PC-3 (cell line): ENCODE measurements at regions not wholly inside any gene's neighbourhood (a gene's known extent, or its start where the extent isn't known, plus 50 kb on each side); places are given as distances from the start of the nearest gene placed in this dataset.

Source experiments
- ATAC-seq: fragments of 200-7000 bp; cut with Tn5 transposase; 2 replicates; pipeline ENCODE4 v1.9.1; 2020; ENCODE audit warnings: mild to moderate bottlenecking, moderate library complexity
- BruUV-seq: library from RNA; stranded (reverse); fragments of 400-500 nt; replicated peaks from 2 replicates; lab custom pipeline; 2021; lab: Mats Ljungman, UMichigan
- CTCF ChIA-PET: fragments of 300-600 bp; sonication (Branson Sonifier 250); formaldehyde crosslinking; loops from one replicate; lab custom pipeline; 2022; ENCODE audit warnings: antibody characterized with exemption; lab: Charles Lee
- POLR2A ChIA-PET: fragments of 300-600 bp; sonication (Branson Sonifier 250); formaldehyde crosslinking; loops from one replicate; lab custom pipeline; 2022; ENCODE audit warnings: antibody characterized with exemption; ENCODE audit not compliant: unreplicated experiment; lab: Charles Lee
- DNase-seq: peaks from one replicate; pipeline ENCODE4 v3.0.0-alpha.2; 2015
- H2AFZ ChIP-seq: fragments of 300-600 bp; sonication (generic); 2 replicates; pipeline ENCODE4 v1.6.0; 2016; ENCODE audit warnings: antibody characterized with exemption, low read length
- H3F3A ChIP-seq: fragments of 300-600 bp; sonication (generic); one replicate; pipeline ENCODE4 v1.6.0; 2017; ENCODE audit warnings: antibody characterized with exemption, low read length, control low read depth, mild to moderate bottlenecking; ENCODE audit not compliant: unreplicated experiment
- H3K27ac ChIP-seq: fragments of 300-600 bp; sonication (generic); 2 replicates; pipeline ENCODE4 v1.5.1; 2016; ENCODE audit warnings: mild to moderate bottlenecking, low read length
- H3K27me3 ChIP-seq: fragments of 300-600 bp; sonication (generic); 2 replicates; pipeline ENCODE4 v1.6.1; 2016; ENCODE audit warnings: low read length, mixed read lengths
- H3K36me3 ChIP-seq: fragments of 300-600 bp; sonication (generic); 2 replicates; pipeline ENCODE4 v1.6.1; 2016; ENCODE audit warnings: low read depth, mixed run types, low read length, mixed read lengths
- H3K4me1 ChIP-seq: fragments of 300-600 bp; sonication (generic); 2 replicates; pipeline ENCODE4 v1.5.1; 2016; ENCODE audit warnings: low read length; ENCODE audit not compliant: insufficient read depth
- H3K4me2 ChIP-seq: fragments of 300-600 bp; sonication (generic); 2 replicates; pipeline ENCODE4 v1.6.0; 2016; ENCODE audit warnings: low read length
- H3K4me3 ChIP-seq: fragments of 300-600 bp; sonication (generic); 2 replicates; pipeline ENCODE4 v1.5.1; 2016; ENCODE audit warnings: mild to moderate bottlenecking, low read length, mixed read lengths
- H3K79me2 ChIP-seq: fragments of 300-600 bp; sonication (generic); 2 replicates; pipeline ENCODE4 v1.6.1; 2017; ENCODE audit warnings: low read length, mixed read lengths
- H3K9ac ChIP-seq: fragments of 300-600 bp; sonication (generic); 2 replicates; pipeline ENCODE4 v1.6.0; 2016; ENCODE audit warnings: mild to moderate bottlenecking, low read length
- H3K9me2 ChIP-seq: fragments of 300-600 bp; sonication (generic); replicated peaks from 2 replicates; pipeline ENCODE4 v1.6.1; 2016; ENCODE audit warnings: mixed run types, low read length, mixed read lengths
- H3K9me3 ChIP-seq: fragments of 300-600 bp; sonication (generic); 2 replicates; pipeline ENCODE4 v1.6.1; 2016; ENCODE audit warnings: low read length, mixed read lengths
- H4K20me1 ChIP-seq: fragments of 300-600 bp; sonication (generic); 2 replicates; pipeline ENCODE4 v1.6.1; 2016; ENCODE audit warnings: low read length, mixed read lengths
- EZH2 ChIP-seq: fragments of 300-600 bp; sonication (generic); IDR thresholded peaks from one replicate; pipeline ENCODE4 v1.6.1; 2017; ENCODE audit warnings: antibody characterized with exemption, mild to moderate bottlenecking, low read length; ENCODE audit not compliant: unreplicated experiment
- EZH2phosphoT487 ChIP-seq: fragments of 300-600 bp; sonication (generic); IDR thresholded peaks from 2 replicates; pipeline ENCODE4 v1.6.1; 2018; ENCODE audit warnings: mild to moderate bottlenecking, antibody characterized with exemption, low read length, borderline replicate concordance
- intact Hi-C: fragments of 100-400 bp; cut with micrococcal nuclease; formaldehyde crosslinking; loops from 2 replicates; pipeline ENCODE4 v1.9.0; 2023
- TF ChIP-seq, protein P1 (sequence below): fragments of 300-600 bp; sonication (generic); conservative IDR thresholded peaks from 2 replicates; pipeline ENCODE4 v1.5.1; 2017; ENCODE audit warnings: antibody characterized with exemption, low read depth, mild to moderate bottlenecking, low read length

DNA sequence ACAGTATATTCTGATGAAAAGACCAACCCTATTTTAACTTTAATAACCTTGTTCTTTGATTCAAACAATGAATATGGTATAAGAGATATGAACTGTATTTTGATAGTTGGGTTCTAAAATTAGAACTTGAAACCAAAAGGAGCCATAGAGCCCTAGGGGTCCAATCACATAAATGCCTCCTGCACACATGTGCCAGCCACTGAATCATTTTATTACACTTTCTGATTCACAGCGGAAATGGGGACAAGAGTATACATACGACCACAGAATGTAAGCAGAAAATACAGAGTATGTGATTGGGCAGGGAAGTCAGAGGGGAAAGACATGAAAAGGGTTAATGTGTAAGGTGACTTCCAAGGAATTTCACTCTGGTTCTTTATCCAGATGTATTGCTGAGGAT, 1000.2 kb downstream of the NR2F1-AS1 start:
- no peak overlapping the region for H3K4me3 ChIP-seq
- H3K9ac ChIP-seq, result no peak overlapping the region
- no peak for ATAC-seq
- BruUV-seq, result no TSS peak
- H3K4me2 ChIP-seq, result no peak overlapping the region
- H3K9me2 ChIP-seq, result no peaks in the 10 kb centered on the region
- ChIA-PET CTCF (no interaction called here), POLR2A (no interaction called here)
- H3K36me3 ChIP-seq, result no peaks in the 10 kb centered on the region
- no peak overlapping the region for H2AFZ ChIP-seq
- peak; percentile 8 for DNase-seq
- TF ChIP-seq EZH2, result no peak
- TF ChIP-seq EZH2phosphoT487, result no peak
- TF ChIP-seq, protein P1, sequence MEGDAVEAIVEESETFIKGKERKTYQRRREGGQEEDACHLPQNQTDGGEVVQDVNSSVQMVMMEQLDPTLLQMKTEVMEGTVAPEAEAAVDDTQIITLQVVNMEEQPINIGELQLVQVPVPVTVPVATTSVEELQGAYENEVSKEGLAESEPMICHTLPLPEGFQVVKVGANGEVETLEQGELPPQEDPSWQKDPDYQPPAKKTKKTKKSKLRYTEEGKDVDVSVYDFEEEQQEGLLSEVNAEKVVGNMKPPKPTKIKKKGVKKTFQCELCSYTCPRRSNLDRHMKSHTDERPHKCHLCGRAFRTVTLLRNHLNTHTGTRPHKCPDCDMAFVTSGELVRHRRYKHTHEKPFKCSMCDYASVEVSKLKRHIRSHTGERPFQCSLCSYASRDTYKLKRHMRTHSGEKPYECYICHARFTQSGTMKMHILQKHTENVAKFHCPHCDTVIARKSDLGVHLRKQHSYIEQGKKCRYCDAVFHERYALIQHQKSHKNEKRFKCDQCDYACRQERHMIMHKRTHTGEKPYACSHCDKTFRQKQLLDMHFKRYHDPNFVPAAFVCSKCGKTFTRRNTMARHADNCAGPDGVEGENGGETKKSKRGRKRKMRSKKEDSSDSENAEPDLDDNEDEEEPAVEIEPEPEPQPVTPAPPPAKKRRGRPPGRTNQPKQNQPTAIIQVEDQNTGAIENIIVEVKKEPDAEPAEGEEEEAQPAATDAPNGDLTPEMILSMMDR, result no peak
- no peaks in the 10 kb centered on the region for H3F3A ChIP-seq
- intact Hi-C loops, result no loop called here
- no peaks in the 10 kb centered on the region for H4K20me1 ChIP-seq
- H3K79me2 ChIP-seq, result no peaks in the 10 kb centered on the region
- no peaks in the 10 kb centered on the region for H3K4me1 ChIP-seq
- H3K9me3 ChIP-seq, result no peaks in the 10 kb centered on the region
- H3K27me3 ChIP-seq, result no peaks in the 10 kb centered on the region
- no peak overlapping the region for H3K27ac ChIP-seq

DNA sequence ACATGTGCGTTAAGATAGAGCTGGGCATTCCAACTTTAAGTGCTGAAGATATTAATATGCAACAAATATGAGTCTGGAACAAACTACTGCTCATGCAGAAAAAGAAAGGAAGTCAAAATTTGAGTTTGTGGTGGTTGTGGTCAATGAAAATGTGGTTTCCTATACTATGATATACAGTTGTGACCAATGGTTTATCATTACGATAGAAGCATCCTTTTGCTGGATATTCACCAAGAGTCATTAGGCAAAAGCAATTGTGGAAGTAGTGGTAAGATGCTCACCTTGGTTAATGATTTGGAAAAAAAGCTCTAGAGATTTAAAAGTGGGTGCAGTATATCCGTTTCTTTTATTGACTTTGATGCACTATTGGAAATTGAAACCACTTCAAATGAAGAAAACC, 1007.0 kb downstream of the NR2F1-AS1 start:
- no peak for DNase-seq
- no peaks in the 10 kb centered on the region for H3K27me3 ChIP-seq
- no peak for ATAC-seq
- no peak overlapping the region for H3K27ac ChIP-seq
- H4K20me1 ChIP-seq, result no peaks in the 10 kb centered on the region
- BruUV-seq, result no TSS peak
- H3F3A ChIP-seq, result no peaks in the 10 kb centered on the region
- H3K79me2 ChIP-seq, result no peaks in the 10 kb centered on the region
- no peak for TF ChIP-seq EZH2
- TF ChIP-seq, protein P1, result no peak
- H2AFZ ChIP-seq, result no peak overlapping the region
- H3K4me1 ChIP-seq, result no peaks in the 10 kb centered on the region
- ChIA-PET POLR2A (no interaction called here), CTCF (no interaction called here)
- H3K4me2 ChIP-seq, result no peak overlapping the region
- no peaks in the 10 kb centered on the region for H3K9me2 ChIP-seq
- H3K9me3 ChIP-seq, result no peaks in the 10 kb centered on the region
- no peak overlapping the region for H3K9ac ChIP-seq
- intact Hi-C loops, result no loop called here
- no peaks in the 10 kb centered on the region for H3K36me3 ChIP-seq
- no peak overlapping the region for H3K4me3 ChIP-seq

DNA sequence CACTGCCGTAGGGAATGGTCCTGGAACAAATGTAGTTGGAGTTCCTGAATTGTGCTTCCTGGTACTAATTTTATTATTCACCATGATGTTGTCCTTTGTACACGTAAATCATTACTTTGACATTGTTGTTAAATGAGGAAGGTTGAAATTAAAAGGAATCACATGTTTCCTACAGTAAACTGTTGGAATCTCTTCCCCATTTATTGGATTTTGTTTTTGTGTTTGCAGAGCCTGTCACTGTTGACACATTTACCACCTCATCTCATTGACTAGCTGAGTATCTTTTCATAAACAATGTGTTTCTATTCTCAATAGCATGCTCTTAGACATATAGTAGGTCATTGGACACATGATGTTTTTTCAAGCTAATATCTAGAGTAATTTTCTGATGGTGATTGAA, 1012.5 kb downstream of the NR2F1-AS1 start:
- BruUV-seq, result no TSS peak

More for the DNA sequence above, 1012.5 kb downstream of the NR2F1-AS1 start:
- no peaks in the 10 kb centered on the region for H3K36me3 ChIP-seq
- no peaks in the 10 kb centered on the region for H3K4me1 ChIP-seq
- ChIA-PET POLR2A (no interaction called here), CTCF (interaction anchor here (0.5 kb wide), 1 partner anchor 110 kb away, joined by 3 read pairs; no protein-coding TSS in a partner anchor)
- H3K4me2 ChIP-seq, result no peak overlapping the region
- no peaks in the 10 kb centered on the region for H3K9me2 ChIP-seq
- no peaks in the 10 kb centered on the region for H3K9me3 ChIP-seq
- no peaks in the 10 kb centered on the region for H3K79me2 ChIP-seq
- no peaks in the 10 kb centered on the region for H4K20me1 ChIP-seq
- no peak for ATAC-seq
- no peak overlapping the region for H3K9ac ChIP-seq
- no peaks in the 10 kb centered on the region for H3K27me3 ChIP-seq
- H2AFZ ChIP-seq, result no peak overlapping the region
- intact Hi-C loops, result loop anchor here (10.0 kb wide), 1 partner anchor 506 kb away; no protein-coding TSS in a partner anchor
- TF ChIP-seq EZH2phosphoT487, result no peak
- TF ChIP-seq EZH2, result no peak
- TF ChIP-seq, protein P1, result no peak
- H3K4me3 ChIP-seq, result no peak overlapping the region
- no peak for DNase-seq
- H3K27ac ChIP-seq, result no peak overlapping the region
- H3F3A ChIP-seq, result no peaks in the 10 kb centered on the region
